IMR-90 (cell line): ENCODE measurements at regions not wholly inside any gene's neighbourhood (a gene's known extent, or its start where the extent isn't known, plus 50 kb on each side); places are given as distances from the start of the nearest gene placed in this dataset.

Experiments
- ATAC-seq: fragments of 200-7000 bp; cut with Tn5 transposase; 2 replicates; pipeline ENCODE4 v1.9.1; 2020; ENCODE audit warnings: low read depth, mild to moderate bottlenecking, moderate library complexity
- BruUV-seq: library from RNA; stranded (reverse); fragments of 400-500 nt; replicated peaks from 2 replicates; lab custom pipeline; 2021; lab: Mats Ljungman, UMichigan
- CTCF ChIA-PET: fragments of 300-600 bp; formaldehyde crosslinking; extraction: SDS; loops from one replicate; lab custom pipeline; 2021; ENCODE audit warnings: antibody characterized with exemption; lab: Yijun Ruan, JAX
- POLR2A ChIA-PET: fragments of 300-600 bp; sonication (Branson Sonifier 250); formaldehyde crosslinking; loops from one replicate; lab custom pipeline; 2022; ENCODE audit warnings: antibody characterized with exemption; ENCODE audit not compliant: unreplicated experiment; lab: Charles Lee
- DNase-seq: peaks from one replicate; pipeline ENCODE4 v3.0.0; 2013
- H2AFZ ChIP-seq: replicated peaks from 2 replicates; pipeline ENCODE3; 2013; ENCODE audit warnings: low read length, mild to moderate bottlenecking; ENCODE audit not compliant: poor library complexity
- H2AK5ac ChIP-seq: 2 replicates; pipeline ENCODE4 v1.6.1; 2013; ENCODE audit warnings: low read depth, low read length, inconsistent platforms
- H2AK9ac ChIP-seq: replicated peaks from 2 replicates; pipeline ENCODE3; 2013; ENCODE audit warnings: mild to moderate bottlenecking, low read depth, low read length, moderate library complexity; ENCODE audit not compliant: poor library complexity
- H2BK120ac ChIP-seq: 2 replicates; pipeline ENCODE4 v1.6.1; 2013; ENCODE audit warnings: low read depth, low read length, inconsistent platforms
- H2BK15ac ChIP-seq: 3 replicates; pipeline ENCODE4 v1.6.1; 2013; ENCODE audit warnings: low read depth, low read length, inconsistent platforms
- H2BK20ac ChIP-seq: 2 replicates; pipeline ENCODE4 v1.6.1; 2013; ENCODE audit warnings: low read depth, mild to moderate bottlenecking, inconsistent platforms, low read length, moderate library complexity
- H2BK5ac ChIP-seq: 2 replicates; pipeline ENCODE4 v1.6.1; 2013; ENCODE audit warnings: mild to moderate bottlenecking, low read depth, low read length, inconsistent platforms; ENCODE audit not compliant: poor library complexity, severe bottlenecking
- H3K14ac ChIP-seq: replicated peaks from 2 replicates; pipeline ENCODE4 v1.6.1; 2013; ENCODE audit warnings: low read depth, low read length, inconsistent platforms
- H3K18ac ChIP-seq: 2 replicates; pipeline ENCODE4 v1.6.1; 2013; ENCODE audit warnings: low read depth, low read length, control low read depth
- H3K23ac ChIP-seq: 2 replicates; pipeline ENCODE4 v1.6.1; 2013; ENCODE audit warnings: low read depth, low read length, inconsistent platforms
- H3K27ac ChIP-seq: 2 replicates; pipeline ENCODE4 v1.5.1; 2013; ENCODE audit warnings: mild to moderate bottlenecking, control low read depth, low read length; ENCODE audit not compliant: insufficient read depth
- H3K27me3 ChIP-seq: 2 replicates; pipeline ENCODE4 v1.6.1; 2013; ENCODE audit warnings: low read length; ENCODE audit not compliant: control insufficient read depth, insufficient read depth
- H3K36me3 ChIP-seq: 2 replicates; pipeline ENCODE4 v1.6.1; 2013; ENCODE audit warnings: low read length, mixed read lengths; ENCODE audit not compliant: control insufficient read depth, insufficient read depth
- H3K4ac ChIP-seq: 2 replicates; pipeline ENCODE4 v1.6.1; 2013; ENCODE audit warnings: low read depth, low read length, inconsistent platforms
- H3K4me1 ChIP-seq: 2 replicates; pipeline ENCODE4 v1.6.1; 2013; ENCODE audit warnings: low read length, mixed read lengths; ENCODE audit not compliant: control insufficient read depth, insufficient read depth
- H3K4me2 ChIP-seq: 2 replicates; pipeline ENCODE4 v1.6.1; 2013; ENCODE audit warnings: low read depth, mild to moderate bottlenecking, control low read depth, low read length, moderate library complexity
- H3K4me3 ChIP-seq: 2 replicates; pipeline ENCODE4 v1.5.1; 2013; ENCODE audit warnings: low read depth, mild to moderate bottlenecking, control low read depth, low read length, moderate library complexity; ENCODE audit not compliant: insufficient read depth
- H3K56ac ChIP-seq: 2 replicates; pipeline ENCODE4 v1.6.1; 2013; ENCODE audit warnings: low read length, inconsistent platforms; ENCODE audit not compliant: insufficient read depth; ENCODE audit errors: extremely low read depth
- H3K79me1 ChIP-seq, 2 experiments: 2 replicates each; pipeline ENCODE4 v1.6.1; 2013; ENCODE audit warnings: low read length in 2 of 2, inconsistent platforms in 1 of 2, low read depth in 1 of 2
- H3K9ac ChIP-seq: 2 replicates; pipeline ENCODE4 v1.6.1; 2013; ENCODE audit warnings: low read depth, low read length, control low read depth
- H3K9me1 ChIP-seq: 2 replicates; pipeline ENCODE4 v1.6.1; 2013; ENCODE audit warnings: low read length, inconsistent platforms; ENCODE audit not compliant: insufficient read depth
- H3K9me3 ChIP-seq: 2 replicates; pipeline ENCODE4 v1.6.1; 2013; ENCODE audit warnings: low read length; ENCODE audit not compliant: control insufficient read depth, insufficient read depth
- H4K20me1 ChIP-seq: 2 replicates; pipeline ENCODE4 v1.6.1; 2013; ENCODE audit warnings: low read length, inconsistent platforms; ENCODE audit not compliant: insufficient read depth
- H4K5ac ChIP-seq: 2 replicates; pipeline ENCODE4 v1.6.1; 2013; ENCODE audit warnings: mild to moderate bottlenecking, low read depth, low read length, control low read depth
- H4K8ac ChIP-seq, 2 experiments: 2 replicates each; pipeline ENCODE4 v1.6.1; 2013; ENCODE audit warnings: low read depth in 2 of 2, low read length in 2 of 2, control low read depth in 1 of 2, inconsistent platforms in 1 of 2
- H4K91ac ChIP-seq: 2 replicates; pipeline ENCODE4 v1.6.1; 2013; ENCODE audit warnings: low read depth, low read length, inconsistent platforms; ENCODE audit not compliant: insufficient read depth
- WGBS, 2 experiments: methylation state at CpG; one replicate each; pipeline versions ENCODE4 v1.1.5 to v1.1.7; 2013; ENCODE audit warnings: missing lambda C conversion rate in 2 of 2; ENCODE audit not compliant: insufficient read length in 1 of 2; ENCODE audit errors: extremely low coverage in 2 of 2; 5-methylcytosine and 5-hydroxymethylcytosine counted together
- dilution Hi-C: fragments of 300-500 bp; cut with HindIII; formaldehyde crosslinking; loops from one replicate; pipeline ENCODE4 v1.14.3; 2018; ENCODE audit warnings: low sequenced_read_pairs; ENCODE audit not compliant: unreplicated experiment
- in situ Hi-C: fragments of 300-500 bp; cut with MboI; formaldehyde crosslinking; loops from 3 replicates; pipeline ENCODE4 v1.14.3; 2019; ENCODE audit warnings: low sequenced_read_pairs, inconsistent platforms, mixed read lengths
- intact Hi-C: fragments of 100-400 bp; cut with micrococcal nuclease; formaldehyde crosslinking; loops from 2 replicates; pipeline ENCODE4 v1.10.0; 2022
- TF ChIP-seq, protein P1 (sequence below): fragments of 150-350 bp; IDR thresholded peaks from 2 replicates; pipeline ENCODE4 v1.6.1; 2016; ENCODE audit warnings: low read depth, mild to moderate bottlenecking, low read length, moderate library complexity, borderline replicate concordance

- ChIA-PET POLR2A (no interaction called here), CTCF (no interaction called here)
- intact Hi-C loops = no loop called here
- ATAC-seq = no peak
- H3K4me2 ChIP-seq = no peak overlapping the region
- H2AFZ ChIP-seq = no peak overlapping the region
- H3K9me3 ChIP-seq = peaks cover 5% of the 10 kb centered on the region
- no peak overlapping the region for H3K4ac ChIP-seq
- H3K9ac ChIP-seq = no peak overlapping the region
- no peaks in the 10 kb centered on the region for H3K27me3 ChIP-seq
- no peak for DNase-seq
- H3K18ac ChIP-seq = no peak overlapping the region
- no peak overlapping the region for H2BK15ac ChIP-seq
- no peaks in the 10 kb centered on the region for H3K9me1 ChIP-seq
- no peak overlapping the region for H3K4me3 ChIP-seq
- no peak overlapping the region for H2BK120ac ChIP-seq
- WGBS, 2 experiments = no CpG with 5 or more reads among the region's 1 CpG
- H3K36me3 ChIP-seq = no peaks in the 10 kb centered on the region
- no peak overlapping the region for H2BK20ac ChIP-seq
- H4K8ac ChIP-seq = no peak overlapping the region
- no TSS peak for BruUV-seq
- no peak overlapping the region for H3K14ac ChIP-seq
- TF ChIP-seq, protein P1, sequence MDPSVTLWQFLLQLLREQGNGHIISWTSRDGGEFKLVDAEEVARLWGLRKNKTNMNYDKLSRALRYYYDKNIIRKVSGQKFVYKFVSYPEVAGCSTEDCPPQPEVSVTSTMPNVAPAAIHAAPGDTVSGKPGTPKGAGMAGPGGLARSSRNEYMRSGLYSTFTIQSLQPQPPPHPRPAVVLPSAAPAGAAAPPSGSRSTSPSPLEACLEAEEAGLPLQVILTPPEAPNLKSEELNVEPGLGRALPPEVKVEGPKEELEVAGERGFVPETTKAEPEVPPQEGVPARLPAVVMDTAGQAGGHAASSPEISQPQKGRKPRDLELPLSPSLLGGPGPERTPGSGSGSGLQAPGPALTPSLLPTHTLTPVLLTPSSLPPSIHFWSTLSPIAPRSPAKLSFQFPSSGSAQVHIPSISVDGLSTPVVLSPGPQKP = no peak
- no peak overlapping the region for H2BK5ac ChIP-seq
- no peaks in the 10 kb centered on the region for H4K20me1 ChIP-seq
- H3K27ac ChIP-seq = no peak overlapping the region
- dilution Hi-C loops = no loop called here
- in situ Hi-C loops = no loop called here
- no peak overlapping the region for H4K5ac ChIP-seq
- no peak overlapping the region for H3K23ac ChIP-seq
- H2AK5ac ChIP-seq = no peak overlapping the region
- H3K56ac ChIP-seq = no peak overlapping the region
- no peaks in the 10 kb centered on the region for H3K4me1 ChIP-seq
- H2AK9ac ChIP-seq = no peak overlapping the region
- H4K91ac ChIP-seq = no peak overlapping the region
- no peaks in the 10 kb centered on the region for H3K79me1 ChIP-seq
These were observed 397.3 kb upstream of the GRIN3A start for GRCh38 chr9:102135768-102136167.
